ENCODE measurements at regions not wholly inside any gene's neighbourhood (a gene's known extent, or its start where the extent isn't known, plus 50 kb on each side); places are given as distances from the start of the nearest gene placed in this dataset.

GRCh38 chr4:164508771-164509170 is 245.2 kb upstream of the SMIM31 start:
- no peak overlapping the region for H3K4me3 ChIP-seq (ENCODE audit: low read length)
- H3K9me3 ChIP-seq (ENCODE audit: low read depth, low read length), result no peaks in the 10 kb centered on the region
- no peaks in the 10 kb centered on the region for H3K27me3 ChIP-seq (ENCODE audit: insufficient read depth, low read length)
- H3K4me1 ChIP-seq (ENCODE audit: insufficient read depth, low read length), result peaks cover 18% of the 10 kb centered on the region

- Histone ChIP-seq H3K4me1 (ENCODE audit: insufficient read depth, low read length) (peaks cover 18% of the 10 kb centered on the region), H3K27me3 (ENCODE audit: insufficient read depth, low read length) (no peaks in the 10 kb centered on the region), H3K4me3 (ENCODE audit: low read length) (no peak overlapping the region), H3K9me3 (ENCODE audit: low read depth, low read length) (no peaks in the 10 kb centered on the region)
Observed at GRCh38 chr4:164509951-164510350, 244.0 kb upstream of the SMIM31 start.

- Histone ChIP-seq H3K9me3 (ENCODE audit: low read depth, low read length) (no peaks in the 10 kb centered on the region), H3K4me3 (ENCODE audit: low read length) (no peak overlapping the region), H3K27me3 (ENCODE audit: insufficient read depth, low read length) (no peaks in the 10 kb centered on the region), H3K4me1 (ENCODE audit: insufficient read depth, low read length) (peaks cover 18% of the 10 kb centered on the region)
Observed at GRCh38 chr4:164512124-164512523, 241.8 kb upstream of the SMIM31 start.

GRCh38 chr4:164514765-164515164 is 239.2 kb upstream of the SMIM31 start:
- no peaks in the 10 kb centered on the region for H3K27me3 ChIP-seq (ENCODE audit: insufficient read depth, low read length)
- peaks cover 13% of the 10 kb centered on the region for H3K4me1 ChIP-seq (ENCODE audit: insufficient read depth, low read length)
- no peak overlapping the region for H3K4me3 ChIP-seq (ENCODE audit: low read length)
- no peaks in the 10 kb centered on the region for H3K9me3 ChIP-seq (ENCODE audit: low read depth, low read length)

GRCh38 chr4:164524789-164525188 is 229.1 kb upstream of the SMIM31 start:
- Histone ChIP-seq H3K4me1 (ENCODE audit: insufficient read depth, low read length) (no peaks in the 10 kb centered on the region), H3K4me3 (ENCODE audit: low read length) (no peak overlapping the region), H3K27me3 (ENCODE audit: insufficient read depth, low read length) (no peaks in the 10 kb centered on the region), H3K9me3 (ENCODE audit: low read depth, low read length) (no peaks in the 10 kb centered on the region)

- Histone ChIP-seq H3K27me3 (ENCODE audit: insufficient read depth, low read length) (no peaks in the 10 kb centered on the region), H3K9me3 (ENCODE audit: low read depth, low read length) (no peaks in the 10 kb centered on the region), H3K4me3 (ENCODE audit: low read length) (no peak overlapping the region), H3K4me1 (ENCODE audit: insufficient read depth, low read length) (no peaks in the 10 kb centered on the region)
Observed at GRCh38 chr4:164526933-164527583, 226.9 kb upstream of the SMIM31 start.

- Histone ChIP-seq H3K9me3 (ENCODE audit: low read depth, low read length) (no peaks in the 10 kb centered on the region), H3K4me1 (ENCODE audit: insufficient read depth, low read length) (no peaks in the 10 kb centered on the region), H3K4me3 (ENCODE audit: low read length) (no peak overlapping the region), H3K27me3 (ENCODE audit: insufficient read depth, low read length) (no peaks in the 10 kb centered on the region)
Observed at GRCh38 chr4:164529058-164529457, 224.9 kb upstream of the SMIM31 start.

GRCh38 chr4:164529486-164529885 is 224.4 kb upstream of the SMIM31 start:
- Histone ChIP-seq H3K4me3 (ENCODE audit: low read length) (no peak overlapping the region), H3K27me3 (ENCODE audit: insufficient read depth, low read length) (no peaks in the 10 kb centered on the region), H3K4me1 (ENCODE audit: insufficient read depth, low read length) (no peaks in the 10 kb centered on the region), H3K9me3 (ENCODE audit: low read depth, low read length) (no peaks in the 10 kb centered on the region)

- no peaks in the 10 kb centered on the region for H3K4me1 ChIP-seq (ENCODE audit: insufficient read depth, low read length)
- no peaks in the 10 kb centered on the region for H3K27me3 ChIP-seq (ENCODE audit: insufficient read depth, low read length)
- H3K4me3 ChIP-seq (ENCODE audit: low read length), result no peak overlapping the region
- H3K9me3 ChIP-seq (ENCODE audit: low read depth, low read length), result no peaks in the 10 kb centered on the region
Observed at GRCh38 chr4:164531336-164531735, 222.6 kb upstream of the SMIM31 start.

- Histone ChIP-seq H3K9me3 (ENCODE audit: low read depth, low read length) (no peaks in the 10 kb centered on the region), H3K27me3 (ENCODE audit: insufficient read depth, low read length) (no peaks in the 10 kb centered on the region), H3K4me1 (ENCODE audit: insufficient read depth, low read length) (no peaks in the 10 kb centered on the region), H3K4me3 (ENCODE audit: low read length) (no peak overlapping the region)
Observed at GRCh38 chr4:164536814-164537213, 217.1 kb upstream of the SMIM31 start.

- Histone ChIP-seq H3K4me3 (ENCODE audit: low read length) (no peak overlapping the region), H3K9me3 (ENCODE audit: low read depth, low read length) (no peaks in the 10 kb centered on the region), H3K4me1 (ENCODE audit: insufficient read depth, low read length) (no peaks in the 10 kb centered on the region), H3K27me3 (ENCODE audit: insufficient read depth, low read length) (no peaks in the 10 kb centered on the region)
Observed at GRCh38 chr4:164538097-164538496, 215.8 kb upstream of the SMIM31 start.

- Histone ChIP-seq H3K4me3 (ENCODE audit: low read length) (no peak overlapping the region), H3K9me3 (ENCODE audit: low read depth, low read length) (no peaks in the 10 kb centered on the region), H3K4me1 (ENCODE audit: insufficient read depth, low read length) (no peaks in the 10 kb centered on the region), H3K27me3 (ENCODE audit: insufficient read depth, low read length) (no peaks in the 10 kb centered on the region)
Observed at GRCh38 chr4:164540987-164541386, 212.9 kb upstream of the SMIM31 start.

GRCh38 chr4:164542431-164542830 is 211.5 kb upstream of the SMIM31 start:
- no peaks in the 10 kb centered on the region for H3K4me1 ChIP-seq (ENCODE audit: insufficient read depth, low read length)
- H3K27me3 ChIP-seq (ENCODE audit: insufficient read depth, low read length), result no peaks in the 10 kb centered on the region
- H3K9me3 ChIP-seq (ENCODE audit: low read depth, low read length), result no peaks in the 10 kb centered on the region
- H3K4me3 ChIP-seq (ENCODE audit: low read length), result no peak overlapping the region

- H3K27me3 ChIP-seq (ENCODE audit: insufficient read depth, low read length), result no peaks in the 10 kb centered on the region
Observed at GRCh38 chr4:164550989-164551712, 202.8 kb upstream of the SMIM31 start.

GRCh38 chr4:164551713-164552040 is 202.3 kb upstream of the SMIM31 start:
- Histone ChIP-seq H3K27me3 (ENCODE audit: insufficient read depth, low read length) (no peaks in the 10 kb centered on the region), H3K4me1 (ENCODE audit: insufficient read depth, low read length) (no peaks in the 10 kb centered on the region), H3K9me3 (ENCODE audit: low read depth, low read length) (no peaks in the 10 kb centered on the region), H3K4me3 (ENCODE audit: low read length) (no peak overlapping the region)

More at GRCh38 chr4:164550989-164551712, 202.8 kb upstream of the SMIM31 start:
- no peak overlapping the region for H3K4me3 ChIP-seq (ENCODE audit: low read length)
- H3K4me1 ChIP-seq (ENCODE audit: insufficient read depth, low read length), result no peaks in the 10 kb centered on the region
- H3K9me3 ChIP-seq (ENCODE audit: low read depth, low read length), result no peaks in the 10 kb centered on the region
